Posterior cingulate gyrus (tissue), 11 donors: ENCODE measurements at regions not wholly inside any gene's neighbourhood (a gene's known extent, or its start where the extent isn't known, plus 50 kb on each side); places are given as distances from the start of the nearest gene placed in this dataset.
A peak's percentile ranks its signal among the peaks of the same experiment; 100 is the strongest.
"Not testable (repeated sequence)": the region's sequence is repeated elsewhere in the genome, so short reads cannot be mapped to it uniquely, and the experiment has no call there.

Experiments used
- DNase-seq, 10 donors: peaks; one replicate each; pipeline versions ENCODE4 v3.0.0 to v3.0.0-alpha.2; 2020 to 2021; ENCODE audit warnings: mixed read lengths in 3 of 10
- intact Hi-C: fragments of 100-400 bp; cut with DNase I; formaldehyde crosslinking; loops from one replicate; pipeline ENCODE4 v1.15.1; 2023

GRCh38 chr16:13453325-13453724, 466.6 kb upstream of the ERCC4 start:
- no peak for DNase-seq
- intact Hi-C loops, result loop anchor here (5.0 kb wide), 1 partner anchor 556 kb away; no protein-coding TSS in a partner anchor

- intact Hi-C loops, result loop anchor here (5.0 kb wide), 1 partner anchor 557 kb away; no protein-coding TSS in a partner anchor
- peak in 6 of 10 donors; percentile 17 to 87 (median 29) for DNase-seq
These were observed 465.9 kb upstream of the ERCC4 start for GRCh38 chr16:13453938-13454553.

GRCh38 chr16:13463619-13464018, 456.3 kb upstream of the ERCC4 start:
- intact Hi-C loops, result no loop called here
- no peak for DNase-seq

- intact Hi-C loops, result no loop called here
- DNase-seq, result no peak
These were observed 448.9 kb upstream of the ERCC4 start for GRCh38 chr16:13471036-13471435.

- intact Hi-C loops, result no loop called here
- no peak for DNase-seq
These were observed 441.0 kb upstream of the ERCC4 start for GRCh38 chr16:13478991-13479390.

- DNase-seq, result no peak
- intact Hi-C loops, result no loop called here
These were observed 440.4 kb upstream of the ERCC4 start for GRCh38 chr16:13479549-13479948.

- no peak for DNase-seq
- intact Hi-C loops, result no loop called here
These were observed 439.2 kb upstream of the ERCC4 start for GRCh38 chr16:13480801-13481200.

GRCh38 chr16:13483121-13483520, 436.8 kb upstream of the ERCC4 start:
- DNase-seq, result no peak
- intact Hi-C loops, result no loop called here

GRCh38 chr16:13489416-13489815, 430.5 kb upstream of the ERCC4 start:
- DNase-seq, intact Hi-C loops: not testable (repeated sequence)

- intact Hi-C loops, result no loop called here
- no peak for DNase-seq
These were observed 427.9 kb upstream of the ERCC4 start for GRCh38 chr16:13492046-13492445.

- intact Hi-C loops, result no loop called here
- no peak for DNase-seq
These were observed 415.9 kb upstream of the ERCC4 start for GRCh38 chr16:13503960-13504635.

- intact Hi-C loops, result no loop called here
- no peak for DNase-seq
These were observed 412.4 kb upstream of the ERCC4 start for GRCh38 chr16:13507530-13507929.

- DNase-seq, result no peak
- intact Hi-C loops, result no loop called here
These were observed 409.4 kb upstream of the ERCC4 start for GRCh38 chr16:13510425-13511151.

- intact Hi-C loops, result no loop called here
These were observed 402.1 kb upstream of the ERCC4 start for GRCh38 chr16:13517841-13518240.

GRCh38 chr16:13519871-13520270, 400.1 kb upstream of the ERCC4 start:
- DNase-seq, result no peak
- intact Hi-C loops, result no loop called here

More at GRCh38 chr16:13517841-13518240, 402.1 kb upstream of the ERCC4 start:
- DNase-seq, result no peak

GRCh38 chr16:13521356-13521755, 398.6 kb upstream of the ERCC4 start:
- intact Hi-C loops, result no loop called here
- DNase-seq, result no peak

GRCh38 chr16:13527332-13527731, 392.6 kb upstream of the ERCC4 start:
- intact Hi-C loops, result no loop called here
- no peak for DNase-seq

GRCh38 chr16:13528691-13529090, 391.3 kb upstream of the ERCC4 start:
- intact Hi-C loops, result no loop called here

GRCh38 chr16:13529193-13529982, 390.6 kb upstream of the ERCC4 start:
- intact Hi-C loops, result no loop called here
- DNase-seq, result no peak

More at GRCh38 chr16:13528691-13529090, 391.3 kb upstream of the ERCC4 start:
- DNase-seq, result no peak

GRCh38 chr16:13540771-13541170, 379.2 kb upstream of the ERCC4 start:
- DNase-seq, result no peak

GRCh38 chr16:13542284-13542683, 377.7 kb upstream of the ERCC4 start:
- intact Hi-C loops, result no loop called here
- no peak for DNase-seq

More at GRCh38 chr16:13540771-13541170, 379.2 kb upstream of the ERCC4 start:
- intact Hi-C loops, result no loop called here
